Nephron (organoid): ENCODE measurements at regions not wholly inside any gene's neighbourhood (a gene's known extent, or its start where the extent isn't known, plus 50 kb on each side); places are given as distances from the start of the nearest gene placed in this dataset.

Experiments
- H3K27ac Mint-ChIP-seq, 3 experiments: 2 replicates each; pipeline ENCODE4 v1.8.0; 2020; ENCODE audit warnings: mixed read lengths in 3 of 3, mild to moderate bottlenecking in 2 of 3, moderate library complexity in 1 of 3
- H3K27me3 Mint-ChIP-seq: 2 replicates; pipeline ENCODE4 v1.8.0; 2021; ENCODE audit warnings: low read depth, mild to moderate bottlenecking, moderate library complexity, mixed read lengths
- H3K36me3 Mint-ChIP-seq: 2 replicates; pipeline ENCODE4 v1.8.0; 2020; ENCODE audit warnings: low read depth, mixed read lengths
- H3K4me1 Mint-ChIP-seq: 2 replicates; pipeline ENCODE4 v1.8.0; 2020; ENCODE audit warnings: mixed read lengths
- H3K4me3 Mint-ChIP-seq, 3 experiments: 2 replicates each; pipeline ENCODE4 v1.8.0; 2020; ENCODE audit warnings: mild to moderate bottlenecking in 3 of 3, mixed read lengths in 3 of 3, moderate library complexity in 2 of 3
- H3K9me3 Mint-ChIP-seq: 2 replicates; pipeline ENCODE4 v1.8.0; 2020; ENCODE audit warnings: mixed read lengths
- TF ChIP-seq, protein P1 (sequence below), 3 experiments: fragments of 200-600 bp; sonication (generic); IDR thresholded peaks; one replicate each; pipeline ENCODE4 v1.5.0; 2021; ENCODE audit warnings: antibody characterized with exemption in 3 of 3; ENCODE audit not compliant: unreplicated experiment in 3 of 3

- Mint-ChIP-seq H3K4me3 (no peak overlapping the region), H3K27me3 (no peaks in the 10 kb centered on the region), H3K4me1 (no peaks in the 10 kb centered on the region)
Measured at GRCh38 chr5:104444656-104445055, 882.1 kb upstream of the NUDT12 start.

GRCh38 chr5:104443706-104444105, 881.1 kb upstream of the NUDT12 start:
- H3K9me3 Mint-ChIP-seq = no peaks in the 10 kb centered on the region
- H3K4me3 Mint-ChIP-seq = no peak overlapping the region
- TF ChIP-seq, protein P1, sequence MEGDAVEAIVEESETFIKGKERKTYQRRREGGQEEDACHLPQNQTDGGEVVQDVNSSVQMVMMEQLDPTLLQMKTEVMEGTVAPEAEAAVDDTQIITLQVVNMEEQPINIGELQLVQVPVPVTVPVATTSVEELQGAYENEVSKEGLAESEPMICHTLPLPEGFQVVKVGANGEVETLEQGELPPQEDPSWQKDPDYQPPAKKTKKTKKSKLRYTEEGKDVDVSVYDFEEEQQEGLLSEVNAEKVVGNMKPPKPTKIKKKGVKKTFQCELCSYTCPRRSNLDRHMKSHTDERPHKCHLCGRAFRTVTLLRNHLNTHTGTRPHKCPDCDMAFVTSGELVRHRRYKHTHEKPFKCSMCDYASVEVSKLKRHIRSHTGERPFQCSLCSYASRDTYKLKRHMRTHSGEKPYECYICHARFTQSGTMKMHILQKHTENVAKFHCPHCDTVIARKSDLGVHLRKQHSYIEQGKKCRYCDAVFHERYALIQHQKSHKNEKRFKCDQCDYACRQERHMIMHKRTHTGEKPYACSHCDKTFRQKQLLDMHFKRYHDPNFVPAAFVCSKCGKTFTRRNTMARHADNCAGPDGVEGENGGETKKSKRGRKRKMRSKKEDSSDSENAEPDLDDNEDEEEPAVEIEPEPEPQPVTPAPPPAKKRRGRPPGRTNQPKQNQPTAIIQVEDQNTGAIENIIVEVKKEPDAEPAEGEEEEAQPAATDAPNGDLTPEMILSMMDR (IDR thresholded peaks at IDR 0.05; ENCODE audit: unreplicated experiment in 3 of 3) = no peak
- no peaks in the 10 kb centered on the region for H3K4me1 Mint-ChIP-seq
- no peaks in the 10 kb centered on the region for H3K36me3 Mint-ChIP-seq
- no peaks in the 10 kb centered on the region for H3K27me3 Mint-ChIP-seq
- H3K27ac Mint-ChIP-seq = no peak overlapping the region

More at GRCh38 chr5:104444656-104445055, 882.1 kb upstream of the NUDT12 start:
- TF ChIP-seq, protein P1 (IDR thresholded peaks at IDR 0.05; ENCODE audit: unreplicated experiment in 3 of 3) = no peak
- H3K9me3 Mint-ChIP-seq = no peaks in the 10 kb centered on the region
- H3K27ac Mint-ChIP-seq = no peak overlapping the region
- H3K36me3 Mint-ChIP-seq = no peaks in the 10 kb centered on the region

DNA sequence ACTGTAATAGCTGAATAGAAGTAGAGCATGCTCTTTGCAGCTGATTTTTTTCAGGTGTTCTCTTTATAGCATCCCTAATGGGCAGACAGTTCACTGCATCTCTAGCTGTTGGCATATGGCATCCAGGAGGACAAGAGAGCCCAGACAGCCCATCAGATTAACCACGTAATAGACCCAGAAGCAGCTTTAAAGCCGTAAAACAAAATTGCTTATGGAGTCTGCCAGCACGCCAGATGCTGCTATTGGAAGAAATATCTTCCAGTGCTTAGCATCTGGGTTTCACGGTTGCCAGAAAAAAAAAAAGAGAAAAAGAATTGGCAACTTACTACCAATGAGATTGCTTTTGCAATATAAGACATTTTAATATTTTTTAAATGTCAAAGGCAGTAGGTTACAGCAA, 869.4 kb upstream of the NUDT12 start:
- Mint-ChIP-seq H3K4me3 (no peak overlapping the region), H3K9me3 (no peaks in the 10 kb centered on the region), H3K27ac (no peak overlapping the region)

GRCh38 chr5:104431002-104431620, 868.5 kb upstream of the NUDT12 start:
- H3K27ac Mint-ChIP-seq = no peak overlapping the region
- H3K4me3 Mint-ChIP-seq = no peak overlapping the region
- TF ChIP-seq, protein P1 (IDR thresholded peaks at IDR 0.05; ENCODE audit: unreplicated experiment in 3 of 3) = no peak
- no peaks in the 10 kb centered on the region for H3K27me3 Mint-ChIP-seq
- H3K4me1 Mint-ChIP-seq = no peaks in the 10 kb centered on the region
- H3K36me3 Mint-ChIP-seq = no peaks in the 10 kb centered on the region
- no peaks in the 10 kb centered on the region for H3K9me3 Mint-ChIP-seq

More for the DNA sequence above, 869.4 kb upstream of the NUDT12 start:
- TF ChIP-seq, protein P1 (IDR thresholded peaks at IDR 0.05; ENCODE audit: unreplicated experiment in 3 of 3) = no peak
- Mint-ChIP-seq H3K4me1 (no peaks in the 10 kb centered on the region), H3K27me3 (no peaks in the 10 kb centered on the region), H3K36me3 (no peaks in the 10 kb centered on the region)

DNA sequence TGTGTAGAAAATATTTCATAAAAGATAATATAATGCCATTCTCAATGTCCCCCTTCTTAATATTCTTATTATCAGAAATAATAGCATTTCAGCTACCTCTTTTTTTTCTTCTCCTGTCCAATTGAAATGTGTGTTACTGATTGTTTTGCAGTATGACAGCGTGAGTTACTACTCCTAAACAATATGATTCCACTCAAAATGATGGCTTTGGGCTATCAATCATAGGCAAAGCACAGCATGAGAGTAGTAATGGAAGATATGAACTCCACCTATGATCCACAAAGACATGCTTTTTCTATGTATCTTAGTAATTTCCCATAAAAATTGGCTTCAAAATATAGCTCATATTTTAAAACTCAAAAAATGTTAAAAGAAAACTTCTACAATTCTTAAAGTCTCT, 867.3 kb upstream of the NUDT12 start:
- Mint-ChIP-seq H3K27ac (no peak overlapping the region), H3K27me3 (no peaks in the 10 kb centered on the region), H3K9me3 (no peaks in the 10 kb centered on the region), H3K4me1 (no peaks in the 10 kb centered on the region), H3K4me3 (no peak overlapping the region), H3K36me3 (no peaks in the 10 kb centered on the region)
- TF ChIP-seq, protein P1 (IDR thresholded peaks at IDR 0.05; ENCODE audit: unreplicated experiment in 3 of 3) = no peak

GRCh38 chr5:104421431-104421830, 858.8 kb upstream of the NUDT12 start:
- H3K9me3 Mint-ChIP-seq = peaks cover 2% of the 10 kb centered on the region
- H3K27ac Mint-ChIP-seq = no peak overlapping the region
- no peaks in the 10 kb centered on the region for H3K27me3 Mint-ChIP-seq
- H3K4me3 Mint-ChIP-seq = no peak overlapping the region
- TF ChIP-seq, protein P1 (IDR thresholded peaks at IDR 0.05; ENCODE audit: unreplicated experiment in 3 of 3) = no peak
- no peaks in the 10 kb centered on the region for H3K36me3 Mint-ChIP-seq
- H3K4me1 Mint-ChIP-seq = no peaks in the 10 kb centered on the region
